Skeletal muscle satellite cell (primary cell): ENCODE measurements at regions not wholly inside any gene's neighbourhood (a gene's known extent, or its start where the extent isn't known, plus 50 kb on each side); places are given as distances from the start of the nearest gene placed in this dataset.

ENCODE experiments used
- H3K27me3 ChIP-seq: 2 replicates; pipeline ENCODE4 v1.7.0; 2013; ENCODE audit warnings: low read length; ENCODE audit not compliant: control insufficient read depth, insufficient read depth
- H3K36me3 ChIP-seq: 2 replicates; pipeline ENCODE4 v1.7.0; 2013; ENCODE audit warnings: mild to moderate bottlenecking, control low read depth, low read length; ENCODE audit not compliant: insufficient read depth
- H3K4me1 ChIP-seq: 2 replicates; pipeline ENCODE4 v1.7.0; 2013; ENCODE audit warnings: low read length; ENCODE audit not compliant: control insufficient read depth, insufficient read depth
- H3K4me2 ChIP-seq: 2 replicates; pipeline ENCODE4 v1.7.0; 2013; ENCODE audit warnings: mild to moderate bottlenecking, low read length
- H3K4me3 ChIP-seq: 2 replicates; pipeline ENCODE4 v1.7.0; 2013; ENCODE audit warnings: low read length
- H3K9ac ChIP-seq: 2 replicates; pipeline ENCODE4 v1.7.0; 2013; ENCODE audit warnings: mild to moderate bottlenecking, low read depth, low read length, moderate library complexity
- H3K9me3 ChIP-seq: replicated peaks from 2 replicates; pipeline ENCODE4 v1.7.0; 2013; ENCODE audit warnings: mild to moderate bottlenecking, control low read depth, low read length

DNA sequence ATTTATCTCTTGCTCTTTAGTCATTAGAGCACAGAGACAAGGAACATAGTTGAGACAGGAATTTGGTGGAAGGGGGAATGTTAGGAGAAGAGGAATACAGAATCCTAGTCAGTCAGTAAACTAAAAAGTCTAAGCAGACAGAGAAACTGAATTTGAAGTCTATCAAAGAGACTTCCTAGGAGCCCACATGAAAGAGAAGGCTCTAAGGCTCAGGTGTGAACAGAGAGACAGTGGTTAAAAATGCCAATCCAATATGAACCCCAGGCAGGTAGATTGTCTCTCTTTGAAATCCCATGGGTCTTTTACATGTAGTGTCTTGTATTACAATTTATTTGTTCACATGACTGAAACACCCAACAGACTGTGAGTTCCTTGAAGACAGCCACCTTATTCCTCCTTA, 77.8 kb upstream of the NFKB1 start:
- H3K4me2 ChIP-seq, result no peak overlapping the region
- no peak overlapping the region for H3K9ac ChIP-seq
- H3K36me3 ChIP-seq, result no peaks in the 10 kb centered on the region
- no peaks in the 10 kb centered on the region for H3K9me3 ChIP-seq
- no peaks in the 10 kb centered on the region for H3K27me3 ChIP-seq
- no peak overlapping the region for H3K4me3 ChIP-seq
- no peaks in the 10 kb centered on the region for H3K4me1 ChIP-seq

DNA sequence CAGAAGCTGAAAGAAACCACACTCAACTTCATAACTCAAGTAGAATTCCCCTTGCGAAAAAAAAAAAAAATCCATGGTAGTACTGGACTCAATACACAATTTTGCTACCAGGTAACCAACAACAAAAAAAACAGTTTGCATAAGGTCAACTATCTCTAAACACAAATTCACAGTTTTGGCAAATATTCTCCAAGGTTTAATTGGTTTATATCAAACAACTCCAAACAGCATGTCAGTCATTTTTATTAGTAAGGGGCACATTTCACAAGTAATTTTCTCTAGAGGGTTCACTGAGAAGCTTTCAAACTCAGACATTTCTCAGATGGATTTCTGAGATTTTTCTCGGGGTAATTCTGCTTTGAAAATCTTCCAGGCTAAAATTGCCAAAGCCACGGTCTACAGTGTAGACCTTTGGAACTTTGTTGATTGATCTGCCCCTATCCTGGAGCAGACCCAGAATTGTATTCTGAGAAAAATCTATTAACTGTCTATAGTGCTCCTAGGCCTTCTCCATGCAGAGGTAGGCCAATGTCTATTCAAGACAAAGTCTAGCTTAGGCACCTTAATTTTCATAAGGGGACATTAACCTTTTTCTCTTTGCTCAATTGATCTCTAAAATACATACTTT, 73.7 kb upstream of the NFKB1 start:
- no peaks in the 10 kb centered on the region for H3K27me3 ChIP-seq
- H3K4me3 ChIP-seq, result no peak overlapping the region
- H3K36me3 ChIP-seq, result no peaks in the 10 kb centered on the region
- H3K4me2 ChIP-seq, result no peak overlapping the region
- no peaks in the 10 kb centered on the region for H3K9me3 ChIP-seq
- H3K4me1 ChIP-seq, result peaks cover 13% of the 10 kb centered on the region
- H3K9ac ChIP-seq, result no peak overlapping the region

DNA sequence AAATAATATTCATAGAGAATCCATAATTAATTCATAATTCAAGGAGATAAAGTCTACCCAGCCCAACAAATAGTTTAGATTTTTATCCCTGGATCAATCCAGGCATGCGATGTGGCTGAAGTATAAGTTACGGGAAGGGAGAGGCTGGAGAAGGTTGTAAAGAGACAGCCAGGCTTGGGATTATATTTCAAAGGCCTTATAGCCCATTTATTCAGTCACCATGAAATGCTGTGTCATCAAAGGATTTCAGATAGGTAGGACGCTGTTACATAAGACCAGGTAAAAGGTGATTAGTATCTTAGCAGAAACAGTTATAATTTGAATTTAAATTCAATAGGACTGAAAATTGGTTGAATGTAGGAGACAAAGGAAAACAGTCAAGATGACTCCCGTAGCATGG, 73.0 kb upstream of the NFKB1 start:
- no peak overlapping the region for H3K9ac ChIP-seq
- no peaks in the 10 kb centered on the region for H3K27me3 ChIP-seq
- no peaks in the 10 kb centered on the region for H3K36me3 ChIP-seq
- peaks cover 13% of the 10 kb centered on the region for H3K4me1 ChIP-seq
- no peak overlapping the region for H3K4me2 ChIP-seq
- no peaks in the 10 kb centered on the region for H3K9me3 ChIP-seq
- no peak overlapping the region for H3K4me3 ChIP-seq

DNA sequence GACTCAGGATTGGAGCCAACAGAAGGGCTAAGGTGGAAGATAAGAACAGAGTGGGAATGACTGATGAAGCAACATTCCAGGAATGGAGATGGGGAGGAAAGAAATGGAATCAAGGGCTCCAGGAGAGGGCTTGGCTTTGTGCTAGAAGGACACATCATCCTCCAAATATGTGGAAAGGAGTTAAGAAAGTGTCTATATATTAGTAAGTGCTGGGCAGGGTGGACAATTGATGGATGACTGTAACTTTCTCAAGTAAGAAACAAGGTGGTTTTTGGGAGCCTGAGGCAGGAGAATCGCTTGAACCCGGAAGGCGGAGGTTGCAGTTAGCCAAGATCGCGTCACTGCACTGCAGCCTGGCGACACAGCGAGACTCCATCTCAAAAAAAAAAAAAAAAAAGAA, 71.6 kb upstream of the NFKB1 start:
- peaks cover 13% of the 10 kb centered on the region for H3K4me1 ChIP-seq
- H3K4me3 ChIP-seq, result no peak overlapping the region
- no peak overlapping the region for H3K9ac ChIP-seq
- H3K27me3 ChIP-seq, result no peaks in the 10 kb centered on the region
- no peaks in the 10 kb centered on the region for H3K36me3 ChIP-seq
- H3K4me2 ChIP-seq, result peak overlapping the region; percentile 78
- H3K9me3 ChIP-seq, result no peaks in the 10 kb centered on the region

DNA sequence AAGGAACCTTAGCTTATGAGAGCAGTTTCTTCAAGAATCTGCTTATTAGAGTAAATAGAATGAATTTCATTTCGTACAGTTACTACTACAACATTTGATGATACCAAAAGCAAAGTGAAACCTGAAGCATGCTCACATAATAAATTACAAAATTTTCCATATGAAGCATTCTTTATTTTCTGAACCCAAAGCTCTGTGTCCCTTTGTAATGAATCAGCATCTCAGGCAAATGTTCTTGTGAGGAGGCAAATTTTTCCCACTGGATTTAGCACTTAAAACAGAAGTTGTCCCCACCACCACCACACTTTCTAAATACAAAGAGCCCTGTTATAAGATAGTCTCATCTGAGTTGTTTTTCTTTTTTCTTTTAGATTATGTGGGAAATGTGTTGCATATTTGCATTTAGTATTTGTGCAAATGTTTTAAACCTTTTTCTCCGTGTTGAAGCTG, 70.7 kb upstream of the NFKB1 start:
- peaks cover 13% of the 10 kb centered on the region for H3K4me1 ChIP-seq
- no peaks in the 10 kb centered on the region for H3K36me3 ChIP-seq
- peak overlapping the region; percentile 78 for H3K4me2 ChIP-seq
- no peaks in the 10 kb centered on the region for H3K9me3 ChIP-seq
- H3K27me3 ChIP-seq, result no peaks in the 10 kb centered on the region
- H3K4me3 ChIP-seq, result peak overlapping the region; percentile 64
- peak overlapping the region; percentile 79 for H3K9ac ChIP-seq

DNA sequence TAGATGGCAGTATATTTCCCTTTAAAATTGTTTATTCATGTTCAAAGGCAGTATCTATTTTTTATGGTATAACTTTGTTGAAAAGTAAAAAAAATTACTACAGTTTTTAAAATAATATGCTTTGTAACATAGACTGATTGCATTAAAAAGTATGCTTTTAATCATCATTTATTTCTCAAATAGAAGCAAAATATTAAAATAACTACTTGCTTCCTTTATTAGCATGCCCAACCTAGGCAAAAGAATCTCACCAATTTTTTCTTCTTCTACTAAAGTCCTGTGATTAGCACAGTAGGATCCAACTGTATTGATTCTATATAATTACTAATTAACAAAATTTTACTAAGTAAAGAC, 69.6 kb upstream of the NFKB1 start:
- H3K4me1 ChIP-seq, result peaks cover 13% of the 10 kb centered on the region
- no peak overlapping the region for H3K4me3 ChIP-seq
- no peaks in the 10 kb centered on the region for H3K36me3 ChIP-seq
- H3K27me3 ChIP-seq, result no peaks in the 10 kb centered on the region
- H3K9ac ChIP-seq, result peak overlapping the region; percentile 79
- H3K4me2 ChIP-seq, result peak overlapping the region; percentile 78
- no peaks in the 10 kb centered on the region for H3K9me3 ChIP-seq

DNA sequence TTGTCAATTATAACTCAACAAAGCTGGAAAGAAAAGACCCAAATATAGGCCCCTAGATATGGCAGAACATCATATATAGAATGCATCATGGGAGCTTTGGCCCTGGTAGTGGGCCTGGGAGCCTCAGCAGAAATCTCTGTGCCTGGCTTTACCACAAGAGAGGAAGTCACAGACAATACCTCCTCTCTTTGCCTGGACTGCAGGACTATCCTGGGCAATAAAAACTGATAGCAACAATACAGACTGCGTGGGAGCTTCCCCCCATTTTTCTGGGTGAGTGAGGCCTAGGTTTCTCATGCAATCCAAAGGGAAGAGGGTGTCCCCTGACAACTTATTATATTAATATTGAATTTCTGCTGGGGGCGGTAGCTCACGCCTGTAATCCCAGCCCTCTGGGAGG, 64.0 kb upstream of the NFKB1 start:
- Histone ChIP-seq H3K4me3 (no peak overlapping the region), H3K9ac (no peak overlapping the region)

GRCh38 chr4:102438396-102439235, 62.5 kb upstream of the NFKB1 start:
- no peak overlapping the region for H3K4me2 ChIP-seq
- no peaks in the 10 kb centered on the region for H3K36me3 ChIP-seq
- H3K9me3 ChIP-seq, result no peaks in the 10 kb centered on the region
- no peaks in the 10 kb centered on the region for H3K27me3 ChIP-seq
- H3K9ac ChIP-seq, result no peak overlapping the region
- no peak overlapping the region for H3K4me3 ChIP-seq
- peaks cover 22% of the 10 kb centered on the region for H3K4me1 ChIP-seq

More for the DNA sequence above, 64.0 kb upstream of the NFKB1 start:
- no peaks in the 10 kb centered on the region for H3K9me3 ChIP-seq
- peaks cover 22% of the 10 kb centered on the region for H3K4me1 ChIP-seq
- H3K4me2 ChIP-seq, result no peak overlapping the region
- H3K36me3 ChIP-seq, result no peaks in the 10 kb centered on the region
- no peaks in the 10 kb centered on the region for H3K27me3 ChIP-seq

DNA sequence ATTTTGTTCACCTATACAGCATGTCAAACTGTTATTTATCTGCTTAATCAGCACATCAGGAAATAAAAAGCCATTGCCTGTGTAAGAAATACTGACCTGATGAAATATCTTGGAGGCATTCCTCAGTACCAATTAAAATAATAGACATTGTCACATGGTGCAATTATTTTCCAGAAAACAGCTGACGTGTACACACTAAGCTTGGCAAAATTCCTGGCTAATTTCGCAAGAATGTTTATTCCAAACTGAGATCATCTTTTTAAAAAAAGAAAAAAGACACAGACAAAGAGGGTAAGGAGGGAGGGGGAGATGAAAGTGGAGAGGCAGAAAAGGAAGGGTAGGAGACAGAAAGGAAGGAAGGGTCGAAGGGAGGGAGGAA, 61.9 kb upstream of the NFKB1 start:
- Histone ChIP-seq H3K4me3 (peak overlapping the region; percentile 6), H3K27me3 (no peaks in the 10 kb centered on the region), H3K9ac (peak overlapping the region; percentile 70)

DNA sequence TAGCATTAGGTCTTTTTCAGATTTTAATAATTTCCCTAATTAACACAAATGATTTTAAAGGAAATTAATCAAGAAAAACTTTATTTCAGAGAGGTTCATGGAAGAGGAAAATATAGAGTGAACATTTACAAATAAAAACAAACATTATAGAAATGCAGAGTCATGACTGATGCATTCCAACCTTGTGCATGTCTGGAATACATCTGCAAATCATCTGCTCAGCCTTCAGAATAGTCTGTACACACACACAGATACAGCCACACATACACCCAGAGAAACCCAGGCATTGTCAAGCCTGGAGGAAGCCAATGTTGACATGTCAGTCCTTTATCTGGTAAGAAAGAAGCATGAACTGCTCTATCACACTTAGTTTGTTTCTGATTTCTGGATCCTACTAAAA, 61.3 kb upstream of the NFKB1 start:
- H3K4me1 ChIP-seq, result peaks cover 22% of the 10 kb centered on the region
- H3K4me3 ChIP-seq, result peak overlapping the region; percentile 6
- no peaks in the 10 kb centered on the region for H3K27me3 ChIP-seq
- H3K9ac ChIP-seq, result peak overlapping the region; percentile 70
- peak overlapping the region; percentile 42 for H3K4me2 ChIP-seq
- no peaks in the 10 kb centered on the region for H3K9me3 ChIP-seq
- H3K36me3 ChIP-seq, result no peaks in the 10 kb centered on the region

More for the DNA sequence above, 61.9 kb upstream of the NFKB1 start:
- no peaks in the 10 kb centered on the region for H3K9me3 ChIP-seq
- peak overlapping the region; percentile 42 for H3K4me2 ChIP-seq
- no peaks in the 10 kb centered on the region for H3K36me3 ChIP-seq
- H3K4me1 ChIP-seq, result peaks cover 22% of the 10 kb centered on the region

DNA sequence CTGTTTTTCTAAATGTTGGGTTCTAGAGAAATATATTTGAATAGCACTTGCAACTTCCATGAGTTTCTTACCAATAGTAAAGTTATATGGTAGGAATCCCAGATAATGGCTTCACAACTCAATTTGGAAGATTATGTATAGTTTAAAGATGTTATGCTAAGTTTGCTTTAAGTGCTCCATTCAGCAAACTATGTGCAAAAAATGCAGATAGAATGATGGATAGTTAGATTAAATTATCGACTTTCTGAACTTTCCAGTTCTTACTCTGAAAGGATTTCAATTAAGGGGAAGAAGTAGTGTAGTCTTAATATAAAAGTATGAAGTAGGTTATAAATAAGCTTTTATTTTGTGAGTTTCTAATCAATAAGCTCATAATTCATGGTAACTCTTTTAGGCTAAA, 60.7 kb upstream of the NFKB1 start:
- H3K27me3 ChIP-seq, result no peaks in the 10 kb centered on the region
- H3K4me1 ChIP-seq, result peaks cover 22% of the 10 kb centered on the region
- no peak overlapping the region for H3K4me2 ChIP-seq
- H3K9ac ChIP-seq, result no peak overlapping the region
- H3K9me3 ChIP-seq, result no peaks in the 10 kb centered on the region
- H3K4me3 ChIP-seq, result no peak overlapping the region
- H3K36me3 ChIP-seq, result no peaks in the 10 kb centered on the region
